Nephron progenitor cell (in vitro differentiated cells): ENCODE measurements at regions not wholly inside any gene's neighbourhood (a gene's known extent, or its start where the extent isn't known, plus 50 kb on each side); places are given as distances from the start of the nearest gene placed in this dataset.

Source experiments
- DNase-seq: peaks from one replicate; pipeline ENCODE4 v3.0.0; 2021
- H3K27ac Mint-ChIP-seq: 2 replicates; pipeline ENCODE4 v1.8.0; 2021; ENCODE audit warnings: mild to moderate bottlenecking, moderate library complexity, mixed read lengths
- H3K27me3 Mint-ChIP-seq: 2 replicates; pipeline ENCODE4 v1.8.0; 2021; ENCODE audit warnings: mild to moderate bottlenecking, low read depth, mixed read lengths; ENCODE audit not compliant: poor library complexity
- H3K36me3 Mint-ChIP-seq: 2 replicates; pipeline ENCODE4 v1.8.0; 2021; ENCODE audit warnings: low read depth, mixed read lengths
- H3K4me1 Mint-ChIP-seq: 2 replicates; pipeline ENCODE4 v1.8.0; 2021; ENCODE audit warnings: mixed read lengths
- H3K4me3 Mint-ChIP-seq: 2 replicates; pipeline ENCODE4 v1.8.0; 2021; ENCODE audit warnings: mild to moderate bottlenecking, moderate library complexity, mixed read lengths
- H3K9me3 Mint-ChIP-seq: 2 replicates; pipeline ENCODE4 v1.8.0; 2021; ENCODE audit warnings: mild to moderate bottlenecking, moderate library complexity, mixed read lengths
- CTCF ChIP-seq: fragments of 200-600 bp; sonication (generic); IDR thresholded peaks from 2 replicates; pipeline ENCODE4 v1.5.0; 2021; ENCODE audit warnings: antibody characterized with exemption

DNA sequence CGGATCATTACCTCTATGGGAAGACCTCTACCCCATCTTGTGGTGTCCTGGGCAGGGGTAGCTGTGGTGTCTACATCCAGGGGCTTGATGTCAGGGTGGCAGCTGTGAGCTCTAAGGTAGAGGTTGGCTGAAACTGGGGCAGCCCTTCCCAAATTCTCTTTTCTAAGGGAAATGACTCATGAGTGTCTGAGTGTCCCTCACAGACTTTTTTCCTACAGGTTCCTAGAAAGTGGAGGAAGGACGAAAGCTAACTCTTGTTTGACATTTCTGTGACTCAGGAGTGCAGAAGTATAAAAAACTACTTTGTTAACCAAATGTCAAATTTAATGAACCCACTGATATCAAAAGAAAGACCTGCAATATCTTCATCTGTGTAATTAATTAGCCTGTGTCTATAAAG is 481.5 kb downstream of the PDCD6IP start:
- no peak for DNase-seq
- TF ChIP-seq CTCF: no peak
- Mint-ChIP-seq H3K9me3 (no peaks in the 10 kb centered on the region), H3K4me3 (no peak overlapping the region), H3K4me1 (no peaks in the 10 kb centered on the region), H3K27me3 (no peaks in the 10 kb centered on the region), H3K36me3 (no peaks in the 10 kb centered on the region), H3K27ac (no peak overlapping the region)

- Mint-ChIP-seq H3K36me3 (no peaks in the 10 kb centered on the region), H3K4me1 (peaks cover 5% of the 10 kb centered on the region), H3K27me3 (no peaks in the 10 kb centered on the region), H3K4me3 (no peak overlapping the region), H3K27ac (no peak overlapping the region), H3K9me3 (no peaks in the 10 kb centered on the region)
- no peak for TF ChIP-seq CTCF
- DNase-seq: no peak
Observed at GRCh38 chr3:34283751-34284150, 485.3 kb downstream of the PDCD6IP start.

DNA sequence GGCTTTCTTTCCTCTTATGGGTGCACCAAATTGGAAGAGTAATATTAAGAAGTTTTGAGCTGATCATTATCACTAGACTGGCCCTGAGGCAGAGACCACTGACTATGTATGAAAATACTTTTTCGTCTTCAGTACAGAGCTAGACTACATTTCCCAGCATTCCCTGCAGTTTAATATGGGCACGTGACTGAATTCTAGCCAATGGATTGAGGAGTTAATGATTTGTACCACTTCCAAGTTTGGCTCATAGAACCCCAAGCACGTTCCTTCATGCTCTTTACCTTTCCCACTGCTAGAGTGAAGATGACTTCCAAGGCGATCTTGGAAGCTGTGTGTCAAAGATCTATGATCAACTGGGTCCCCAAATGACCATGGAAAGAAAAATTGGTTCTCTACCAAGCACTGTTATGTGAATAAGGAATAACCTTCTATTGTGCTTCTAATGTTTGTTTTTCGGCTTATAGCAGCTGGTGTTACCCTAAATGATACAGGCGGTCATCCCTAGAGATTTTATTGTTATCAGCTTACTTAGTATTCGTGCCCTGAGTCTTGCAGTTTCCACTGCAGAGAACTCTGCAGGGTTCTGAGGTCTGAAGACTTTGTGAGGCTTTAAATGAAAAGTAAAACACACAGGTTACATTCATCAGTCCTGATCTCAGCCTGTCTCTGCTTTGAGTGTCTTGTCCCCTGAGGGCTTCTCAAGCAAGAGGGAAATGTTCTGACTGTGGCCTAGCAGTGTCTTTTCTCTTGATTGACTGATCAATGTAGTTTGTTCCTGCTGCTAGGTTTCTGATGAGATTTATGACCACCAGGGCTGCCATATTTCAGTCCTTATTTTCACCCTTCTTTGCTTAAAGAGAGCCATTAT is 486.8 kb downstream of the PDCD6IP start:
- no peaks in the 10 kb centered on the region for H3K27me3 Mint-ChIP-seq
- TF ChIP-seq CTCF: no peak
- H3K9me3 Mint-ChIP-seq: no peaks in the 10 kb centered on the region
- DNase-seq: no peak
- H3K4me3 Mint-ChIP-seq: no peak overlapping the region
- H3K27ac Mint-ChIP-seq: peak overlapping the region; percentile 59
- H3K36me3 Mint-ChIP-seq: no peaks in the 10 kb centered on the region
- H3K4me1 Mint-ChIP-seq: peaks cover 5% of the 10 kb centered on the region

- no peak for DNase-seq
- H3K36me3 Mint-ChIP-seq: no peaks in the 10 kb centered on the region
- H3K27me3 Mint-ChIP-seq: no peaks in the 10 kb centered on the region
- no peak for TF ChIP-seq CTCF
- peaks cover 5% of the 10 kb centered on the region for H3K4me1 Mint-ChIP-seq
- no peaks in the 10 kb centered on the region for H3K9me3 Mint-ChIP-seq
- no peak overlapping the region for H3K4me3 Mint-ChIP-seq
- H3K27ac Mint-ChIP-seq: peak overlapping the region; percentile 59
Observed at GRCh38 chr3:34285827-34286188, 487.4 kb downstream of the PDCD6IP start.

GRCh38 chr3:34292605-34293300 is 494.3 kb downstream of the PDCD6IP start:
- Mint-ChIP-seq H3K9me3 (no peaks in the 10 kb centered on the region), H3K27ac (no peak overlapping the region), H3K4me3 (no peak overlapping the region), H3K4me1 (no peaks in the 10 kb centered on the region), H3K27me3 (no peaks in the 10 kb centered on the region), H3K36me3 (no peaks in the 10 kb centered on the region)
- no peak for TF ChIP-seq CTCF
- DNase-seq: no peak
